COR-L47 (cell line): ENCODE measurements at regions not wholly inside any gene's neighbourhood (a gene's known extent, or its start where the extent isn't known, plus 50 kb on each side); places are given as distances from the start of the nearest gene placed in this dataset.

ENCODE experiments used
- DNase-seq: peaks from one replicate; lab custom pipeline; 2025; lab: John Stamatoyannopoulos, UW

DNA sequence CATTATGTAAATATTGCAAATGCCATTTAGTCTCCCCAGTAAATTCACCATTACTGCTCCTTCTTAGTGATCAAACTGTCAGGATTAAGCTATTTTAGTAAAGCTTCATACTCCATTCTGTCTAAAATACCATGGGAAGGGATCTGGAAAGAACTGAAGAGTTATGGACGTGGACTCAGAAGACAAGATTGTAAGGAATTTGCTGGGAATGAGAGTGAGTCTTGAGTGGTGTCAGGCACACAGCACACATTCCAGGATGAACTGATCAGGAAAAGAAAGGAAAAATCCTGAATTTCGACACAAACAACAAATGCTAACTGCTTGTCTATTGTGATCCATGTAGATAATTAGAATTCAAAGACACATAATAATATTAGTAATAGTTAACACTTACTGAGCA is 311.0 kb downstream of the CENPC start:
- no peak for DNase-seq

GRCh38 chr4:67229148-67229547 is 316.2 kb downstream of the CENPC start:
- no peak for DNase-seq

DNA sequence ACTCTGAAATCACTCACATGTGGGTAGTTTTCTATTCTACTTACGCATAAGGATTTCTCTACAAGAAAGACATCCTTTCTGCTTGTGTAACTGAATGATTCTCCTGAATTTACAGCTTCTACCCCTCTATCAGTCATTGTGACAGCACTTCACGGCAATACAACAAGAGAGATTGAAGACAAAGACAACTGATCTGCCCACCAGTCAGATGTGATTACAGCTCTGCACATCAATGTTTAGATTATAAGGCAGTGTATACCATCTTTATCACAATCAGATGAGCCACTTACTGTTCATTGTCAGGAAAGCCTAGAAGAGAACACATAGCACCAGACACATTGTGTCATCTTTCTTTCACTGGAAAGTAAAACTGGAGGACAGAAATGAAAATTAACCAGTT is 324.4 kb downstream of the CENPC start:
- no peak for DNase-seq

GRCh38 chr4:67218883-67219282 is 326.4 kb downstream of the CENPC start:
- no peak for DNase-seq

DNA sequence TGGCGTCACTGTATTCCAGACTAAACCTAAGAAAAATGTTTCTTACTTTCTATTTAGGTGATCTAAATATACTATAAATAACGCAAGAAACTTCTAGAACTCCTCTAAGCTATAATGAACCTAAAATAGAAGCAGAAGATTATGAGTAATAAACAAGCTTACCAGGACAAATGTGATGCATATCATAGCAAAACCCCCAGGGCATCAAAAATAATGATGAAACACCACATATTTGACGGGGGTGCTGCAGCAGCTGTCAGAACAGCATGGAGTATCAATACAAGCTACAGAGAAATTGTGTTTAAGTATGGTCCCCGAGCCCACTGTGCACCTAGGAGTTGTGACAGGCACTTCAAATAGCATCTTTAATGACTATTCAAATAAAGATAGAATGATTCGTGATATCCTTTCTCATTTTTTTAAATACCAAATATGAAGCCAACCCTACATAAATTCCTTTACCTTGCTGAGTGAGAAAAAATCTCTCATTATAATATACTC is 337.3 kb downstream of the CENPC start:
- no peak for DNase-seq

DNA sequence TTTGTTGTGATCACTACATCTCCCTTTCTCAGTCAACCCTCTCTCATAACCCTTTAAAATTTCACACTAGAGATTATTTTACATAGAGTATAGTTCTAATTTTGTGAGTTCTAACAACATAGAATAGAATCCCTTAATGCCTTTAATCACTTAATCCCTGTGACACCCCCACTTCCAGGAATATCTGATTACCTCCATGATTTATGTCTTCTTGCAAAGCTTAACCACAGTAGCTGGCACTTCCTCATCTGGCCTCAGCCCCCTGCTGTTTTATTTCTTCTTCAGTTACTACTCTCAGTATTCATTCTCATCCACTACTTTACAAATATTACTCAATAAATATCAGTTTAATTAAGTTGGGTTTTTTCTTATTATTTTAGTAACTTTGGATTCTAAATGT is 340.9 kb downstream of the CENPC start:
- no peak for DNase-seq

DNA sequence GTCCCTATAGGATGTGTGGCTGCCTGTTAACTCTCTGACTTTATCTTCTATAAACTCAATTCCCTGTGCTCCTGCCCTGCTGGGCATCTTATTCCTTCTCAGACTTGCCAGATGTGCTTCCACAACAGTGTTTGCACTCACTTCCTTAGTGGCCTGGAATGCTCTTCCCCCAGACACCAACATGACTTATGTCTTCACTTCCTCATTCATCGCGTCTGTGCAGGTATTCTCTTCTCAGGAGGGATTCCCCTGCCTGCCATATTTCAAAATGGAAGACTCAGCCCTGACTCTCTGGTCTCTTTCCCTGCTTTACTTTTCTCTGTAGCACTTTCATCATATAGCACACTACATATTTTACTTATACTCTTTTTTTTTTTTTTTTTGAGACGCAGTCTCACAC is 344.0 kb downstream of the CENPC start:
- no peak for DNase-seq

GRCh38 chr4:67198727-67199126 is 346.6 kb downstream of the CENPC start:
- peak; percentile 38 for DNase-seq

- DNase-seq = no peak
These were observed 377.5 kb downstream of the CENPC start for GRCh38 chr4:67167849-67168248.

DNA sequence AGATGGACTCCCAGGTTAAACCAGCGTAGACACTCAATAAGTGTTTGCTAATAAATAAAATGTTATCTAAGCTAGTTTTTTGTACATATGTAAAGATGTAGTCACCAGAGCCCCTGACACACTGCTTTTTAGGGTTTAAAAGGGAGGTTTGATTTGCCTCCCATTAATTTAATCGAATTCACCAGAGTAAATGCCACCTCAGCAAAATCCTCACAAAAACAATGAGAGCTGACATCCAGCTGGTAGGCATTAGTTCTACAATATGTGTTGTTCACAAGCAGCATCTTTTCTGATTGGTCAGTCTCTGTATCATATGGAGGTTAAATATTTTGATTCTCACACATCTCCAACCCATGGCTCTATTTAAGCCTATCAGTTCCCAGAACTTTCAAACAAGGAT is 382.6 kb downstream of the CENPC start:
- no peak for DNase-seq

- no peak for DNase-seq
These were observed 384.0 kb downstream of the CENPC start for GRCh38 chr4:67161311-67161710.

DNA sequence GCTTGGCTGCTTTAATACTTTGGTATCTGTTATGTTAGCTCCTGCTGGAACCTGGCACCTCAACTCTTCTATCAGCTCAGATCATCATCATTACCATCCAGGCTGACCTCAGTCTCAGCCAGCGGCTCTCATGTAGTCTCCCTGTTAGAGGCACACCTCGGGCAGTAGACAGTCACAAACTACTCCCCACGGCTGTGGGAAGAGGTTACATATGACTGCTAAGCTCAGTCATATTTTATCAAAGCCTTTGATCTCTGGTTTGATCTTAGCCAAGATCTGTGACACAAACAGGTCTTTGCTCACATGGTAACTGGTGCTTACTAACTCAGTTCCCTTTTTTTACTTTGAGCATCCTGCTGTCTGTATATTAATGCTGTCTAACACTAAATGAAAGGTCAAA is 384.9 kb downstream of the CENPC start:
- DNase-seq = no peak

DNA sequence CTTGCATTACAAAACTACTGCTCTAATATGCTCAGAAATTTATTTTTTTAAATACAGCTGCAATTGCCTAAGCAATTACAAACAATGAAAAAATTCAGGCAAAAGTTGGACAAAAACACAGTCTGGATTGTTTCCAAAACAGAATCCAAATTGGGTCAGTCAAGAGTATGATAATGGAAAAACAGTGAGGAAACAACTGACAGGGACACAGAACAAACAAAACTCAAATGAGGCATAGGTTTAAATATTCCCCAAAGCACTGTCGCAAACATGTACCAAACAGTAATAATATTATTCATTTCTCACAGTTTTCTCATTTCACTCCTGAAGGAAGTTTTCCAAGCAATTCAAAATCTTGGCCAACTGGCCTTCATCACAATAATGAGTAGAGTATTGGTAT is 386.6 kb downstream of the CENPC start:
- no peak for DNase-seq

DNA sequence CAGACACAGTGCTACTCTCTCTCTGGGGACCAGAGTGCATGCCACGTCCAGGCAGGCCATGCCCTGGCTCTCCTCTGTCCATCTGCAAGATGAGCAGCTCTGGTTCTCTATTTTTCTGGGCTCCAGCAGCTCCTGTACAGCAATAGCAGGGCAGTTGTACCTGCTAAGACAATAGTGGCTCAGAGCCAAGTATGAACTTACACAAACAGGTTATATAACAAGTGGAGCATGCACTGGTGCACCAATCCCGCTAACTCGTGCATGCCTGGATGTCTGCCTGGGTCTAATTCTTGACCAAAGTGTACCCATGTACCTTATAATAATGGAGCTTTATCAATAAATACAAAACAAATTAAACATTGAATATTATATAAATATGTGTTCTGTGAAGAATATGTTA is 392.3 kb downstream of the CENPC start:
- DNase-seq = peak; percentile 25

DNA sequence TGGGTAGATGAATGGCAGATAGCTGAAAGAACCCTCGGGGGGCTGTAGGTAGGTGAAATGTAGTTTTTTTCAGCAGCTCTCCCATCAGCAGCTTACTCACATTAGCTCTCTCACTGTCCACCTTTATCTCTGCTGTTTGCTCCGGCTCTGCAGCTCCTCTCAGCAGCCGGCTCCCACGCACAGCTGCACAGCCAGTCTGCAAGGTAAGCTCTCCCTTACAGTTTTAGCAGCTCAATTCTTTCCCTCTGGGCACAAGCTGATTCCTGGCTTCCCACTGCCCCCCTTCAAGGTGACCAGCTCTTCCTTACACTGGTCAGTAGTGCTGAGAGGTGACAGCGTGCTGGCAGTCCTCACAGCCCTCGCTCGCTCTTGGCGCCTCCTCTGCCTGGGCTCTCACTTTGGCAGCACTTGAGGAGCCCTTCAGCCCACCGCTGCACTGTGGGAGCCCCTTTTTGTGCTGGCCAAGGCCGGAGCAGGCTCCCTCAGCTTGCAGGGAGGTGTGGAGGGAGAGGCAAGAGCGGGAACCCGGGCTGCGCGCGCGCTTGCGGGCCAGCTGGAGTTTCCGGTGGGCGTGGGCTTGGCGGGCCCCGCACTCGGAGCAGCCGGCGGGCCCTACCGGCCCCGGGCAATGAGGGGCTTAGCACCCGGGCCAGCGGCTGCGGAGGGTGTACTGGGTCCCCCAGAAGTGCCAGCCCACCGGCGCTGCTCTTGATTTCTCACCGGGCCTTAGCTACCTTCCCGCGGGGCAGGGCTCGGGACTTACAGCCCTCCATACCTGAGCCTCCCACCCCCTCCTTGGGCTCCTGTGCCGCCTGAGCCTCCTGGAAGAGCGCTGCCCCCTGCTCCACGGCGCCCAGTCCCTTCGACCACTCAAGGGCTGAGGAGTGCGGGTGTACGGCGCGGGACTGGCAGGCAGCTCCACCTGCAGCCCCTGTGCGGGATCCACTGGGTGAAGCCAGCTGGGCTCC is 393.6 kb downstream of the CENPC start:
- no peak for DNase-seq

DNA sequence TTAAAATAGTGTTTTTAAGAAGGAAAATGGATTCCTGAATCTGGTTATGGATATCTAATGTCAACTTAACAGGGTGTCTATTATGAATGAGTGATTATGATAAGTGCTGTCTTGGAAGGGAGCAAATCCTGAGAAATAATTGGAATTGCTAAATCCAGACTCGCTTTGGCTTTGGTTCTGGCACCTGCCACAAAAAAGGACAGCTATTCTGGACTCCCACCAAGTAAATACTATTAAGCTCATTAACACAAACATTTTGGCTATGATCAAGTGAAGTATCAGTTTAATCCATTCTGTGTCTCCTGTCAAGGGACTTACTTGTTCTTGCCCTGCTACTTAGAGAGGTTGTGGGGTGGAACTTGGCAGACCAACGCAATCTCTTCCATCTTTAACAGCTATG is 403.7 kb downstream of the CENPC start:
- peak; percentile 40 for DNase-seq

- no peak for DNase-seq
These were observed 410.7 kb downstream of the CENPC start for GRCh38 chr4:67134616-67135015.

DNA sequence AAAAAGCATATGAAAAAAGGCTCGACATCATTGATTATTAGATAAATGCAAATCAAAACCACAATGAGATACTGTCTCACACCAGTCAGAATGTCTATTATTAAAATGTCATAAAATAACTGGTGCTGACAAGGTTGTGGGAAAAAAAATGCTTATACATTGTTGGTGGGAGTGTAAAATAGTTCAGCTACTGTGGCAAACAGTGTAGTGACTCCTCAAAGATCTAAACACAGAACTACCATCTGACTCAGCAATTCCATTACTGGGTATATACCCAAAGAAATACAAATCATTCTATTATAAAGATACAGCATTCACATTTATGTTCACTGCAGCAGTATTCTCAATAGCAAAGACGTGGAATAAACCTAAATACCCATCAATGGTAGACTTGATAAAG is 412.1 kb downstream of the CENPC start:
- DNase-seq = no peak

DNA sequence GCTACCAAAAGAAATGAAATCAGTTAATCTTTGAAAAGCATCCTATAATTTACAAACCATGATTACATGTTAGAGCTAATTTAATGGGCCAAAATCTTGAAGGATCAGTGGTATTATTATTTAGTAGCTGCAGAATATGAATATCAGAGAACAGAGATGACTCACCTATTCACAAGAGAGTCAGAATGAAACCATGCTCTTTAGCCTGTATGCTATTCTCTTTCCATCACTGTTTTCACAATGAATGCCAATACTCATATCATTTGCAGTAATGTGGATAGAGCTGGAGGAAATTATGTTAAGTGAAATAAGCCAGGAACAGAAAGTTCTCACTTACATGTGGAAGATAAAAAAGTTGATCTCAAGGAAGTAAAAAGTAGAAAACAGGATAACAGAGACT is 414.1 kb downstream of the CENPC start:
- no peak for DNase-seq

- DNase-seq = no peak
These were observed 414.9 kb downstream of the CENPC start for GRCh38 chr4:67130411-67130810.

GRCh38 chr4:67126570-67126969 is 418.7 kb downstream of the CENPC start:
- no peak for DNase-seq

GRCh38 chr4:67125636-67126514 is 419.4 kb downstream of the CENPC start:
- DNase-seq = no peak

DNA sequence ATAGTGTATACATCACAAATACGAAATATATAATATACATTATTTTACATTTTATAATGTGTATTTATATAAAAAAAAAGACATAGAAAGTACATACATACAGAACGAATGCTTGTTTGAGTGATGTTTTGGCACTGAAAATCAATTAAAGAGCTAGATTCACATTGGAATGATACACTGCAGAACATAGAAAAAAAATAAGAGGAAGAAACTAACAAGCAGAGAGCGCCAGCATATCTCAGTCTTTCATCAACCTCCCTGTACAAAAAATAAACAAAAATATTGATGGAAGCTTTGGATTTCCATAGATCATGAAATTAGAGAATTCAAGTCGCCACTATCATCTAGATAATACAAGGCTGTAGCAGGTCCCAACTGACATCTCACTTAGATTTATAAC is 420.6 kb downstream of the CENPC start:
- no peak for DNase-seq
